Type B pancreatic cell (in vitro differentiated cells): ENCODE measurements at regions not wholly inside any gene's neighbourhood (a gene's known extent, or its start where the extent isn't known, plus 50 kb on each side); places are given as distances from the start of the nearest gene placed in this dataset.
"Not testable (repeated sequence)": the region's sequence is repeated elsewhere in the genome, so short reads cannot be mapped to it uniquely, and the experiment has no call there.

Experiments used
- DNase-seq: peaks from one replicate; pipeline ENCODE4 v3.0.0; 2021; ENCODE audit warnings: mixed read lengths; ENCODE audit not compliant: unreplicated experiment; ENCODE audit errors: extremely low spot score
- H3K27ac Mint-ChIP-seq: 2 replicates; pipeline ENCODE4 v1.8.0; 2021; ENCODE audit warnings: mild to moderate bottlenecking, mixed read lengths
- H3K27me3 Mint-ChIP-seq: 2 replicates; pipeline ENCODE4 v1.8.0; 2021; ENCODE audit warnings: mixed read lengths
- H3K36me3 Mint-ChIP-seq: 2 replicates; pipeline ENCODE4 v1.8.0; 2021; ENCODE audit warnings: mixed read lengths
- H3K4me1 Mint-ChIP-seq: one replicate; pipeline ENCODE4 v1.8.0; 2021; ENCODE audit warnings: mixed read lengths; ENCODE audit not compliant: unreplicated experiment
- H3K4me3 Mint-ChIP-seq: 2 replicates; pipeline ENCODE4 v1.8.0; 2021; ENCODE audit warnings: mild to moderate bottlenecking, mixed read lengths
- H3K9me3 Mint-ChIP-seq: 2 replicates; pipeline ENCODE4 v1.8.0; 2021; ENCODE audit warnings: mixed read lengths
- CTCF ChIP-seq: fragments of 200-600 bp; sonication (generic); conservative IDR thresholded peaks from 2 replicates; pipeline ENCODE4 v1.5.0; 2021; ENCODE audit warnings: antibody characterized with exemption, mild to moderate bottlenecking

DNA sequence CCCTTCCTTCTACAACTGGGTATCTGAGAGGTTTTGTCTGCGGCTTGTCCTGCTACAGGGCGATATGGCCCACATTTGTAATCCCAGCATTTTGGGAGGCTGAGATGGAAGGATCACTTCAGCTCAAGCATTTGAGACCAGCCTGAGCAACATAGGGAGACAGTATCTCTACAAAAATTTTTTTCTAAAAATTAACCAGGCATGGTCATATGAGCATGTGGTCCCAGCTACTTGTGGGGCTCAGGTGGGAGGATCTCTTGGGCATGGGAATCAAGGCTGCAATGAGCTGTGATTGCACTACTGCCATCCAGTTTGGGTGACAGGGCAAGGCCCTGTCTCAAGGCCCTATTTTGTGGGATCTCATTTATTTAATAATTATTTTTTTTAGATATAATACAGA is 420.6 kb upstream of the PABPC4L start:
- H3K27me3 Mint-ChIP-seq: no peaks in the 10 kb centered on the region
- no peak for DNase-seq
- TF ChIP-seq CTCF: no peak
- H3K27ac Mint-ChIP-seq: no peak overlapping the region
- peaks cover 3% of the 10 kb centered on the region for H3K9me3 Mint-ChIP-seq
- H3K36me3 Mint-ChIP-seq: no peaks in the 10 kb centered on the region
- H3K4me3 Mint-ChIP-seq: no peak overlapping the region
- peaks cover 16% of the 10 kb centered on the region for H3K4me1 Mint-ChIP-seq

DNA sequence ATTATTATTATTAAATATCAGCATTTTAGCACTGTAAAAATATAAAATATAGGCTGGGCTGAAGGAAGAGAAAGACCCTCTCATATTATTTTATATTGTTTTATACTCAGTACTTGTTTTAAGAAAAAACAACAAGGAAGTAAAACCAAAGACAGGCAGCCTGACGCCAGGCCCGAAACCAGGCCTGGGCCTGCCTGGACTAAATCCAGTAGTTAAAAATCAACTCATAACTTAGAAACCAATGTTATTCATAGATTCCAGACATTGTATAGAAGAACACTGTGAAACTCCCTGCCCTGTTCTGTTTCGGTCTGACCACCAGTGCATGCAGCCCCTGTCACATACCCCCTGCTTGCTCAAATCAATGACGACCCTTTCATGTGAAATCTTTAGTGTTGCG is 420.1 kb upstream of the PABPC4L start:
- not testable (repeated sequence) for H3K4me3 Mint-ChIP-seq, H3K36me3 Mint-ChIP-seq, H3K27me3 Mint-ChIP-seq, DNase-seq, H3K27ac Mint-ChIP-seq, H3K9me3 Mint-ChIP-seq
- H3K4me1 Mint-ChIP-seq: peaks cover 16% of the 10 kb centered on the region

DNA sequence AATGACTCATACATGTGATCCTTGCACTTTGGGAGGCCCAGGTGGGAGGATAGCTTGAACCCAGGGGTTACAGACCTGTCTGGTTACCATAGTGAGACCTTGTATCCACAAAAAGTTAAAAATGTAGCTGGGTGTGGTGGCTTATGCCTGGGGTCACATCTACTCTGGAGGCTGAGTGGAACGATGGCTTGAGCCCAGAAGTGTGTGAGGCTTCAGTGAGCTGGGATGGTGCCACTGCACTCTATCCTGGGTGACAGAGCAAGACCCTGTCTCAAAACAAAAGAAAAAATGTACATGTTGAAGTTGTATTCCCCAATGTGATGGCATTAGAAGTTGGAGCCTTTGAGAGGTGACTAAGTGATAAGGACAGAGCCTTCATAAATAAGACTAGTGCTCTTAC is 409.4 kb upstream of the PABPC4L start:
- no peak for TF ChIP-seq CTCF

DNA sequence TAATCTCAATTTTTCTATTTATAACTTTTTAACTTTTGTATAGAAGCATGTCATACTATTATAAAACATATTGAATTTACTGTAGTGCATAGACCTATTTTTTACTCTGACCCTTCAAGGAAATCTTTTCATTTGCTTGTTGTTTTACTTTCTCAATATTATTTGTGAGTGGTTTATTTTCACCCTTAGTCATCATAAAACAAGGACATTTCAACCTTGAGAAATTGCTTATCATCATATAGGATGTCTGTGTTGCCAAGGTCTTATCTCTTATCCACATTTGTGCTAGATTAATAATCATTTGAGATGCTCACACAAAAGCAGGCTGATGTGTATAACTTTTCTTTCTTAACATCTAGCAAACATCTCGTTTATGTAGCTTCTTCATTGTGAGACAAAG is 408.6 kb upstream of the PABPC4L start:
- no peaks in the 10 kb centered on the region for H3K4me1 Mint-ChIP-seq
- H3K4me3 Mint-ChIP-seq: no peak overlapping the region
- H3K36me3 Mint-ChIP-seq: no peaks in the 10 kb centered on the region
- H3K9me3 Mint-ChIP-seq: no peaks in the 10 kb centered on the region
- H3K27me3 Mint-ChIP-seq: no peaks in the 10 kb centered on the region
- no peak overlapping the region for H3K27ac Mint-ChIP-seq
- DNase-seq: no peak
- no peak for TF ChIP-seq CTCF

More for the DNA sequence above, 409.4 kb upstream of the PABPC4L start:
- Mint-ChIP-seq H3K27ac (no peak overlapping the region), H3K27me3 (no peaks in the 10 kb centered on the region), H3K9me3 (no peaks in the 10 kb centered on the region), H3K4me1 (no peaks in the 10 kb centered on the region), H3K36me3 (no peaks in the 10 kb centered on the region), H3K4me3 (no peak overlapping the region)
- DNase-seq: no peak

DNA sequence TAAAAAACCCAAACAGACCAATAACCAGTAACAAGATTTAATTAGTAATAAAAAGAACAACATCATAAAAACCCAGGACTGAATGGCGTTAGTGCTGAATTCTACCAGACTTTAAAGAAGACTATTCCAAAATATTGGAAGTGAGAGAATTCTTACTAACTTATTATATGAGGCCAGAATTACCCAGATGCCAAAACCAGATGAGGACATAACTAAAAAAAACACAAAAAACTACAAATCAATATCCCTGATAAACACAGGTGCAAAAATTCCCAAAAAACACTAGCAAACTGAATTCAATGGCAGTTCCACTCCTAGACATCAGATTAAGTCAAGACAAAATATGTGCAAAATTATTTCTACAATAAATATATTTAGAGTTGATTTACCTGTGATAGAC is 400.1 kb upstream of the PABPC4L start:
- DNase-seq: no peak
- no peak overlapping the region for H3K4me3 Mint-ChIP-seq
- no peak overlapping the region for H3K27ac Mint-ChIP-seq
- no peaks in the 10 kb centered on the region for H3K36me3 Mint-ChIP-seq
- TF ChIP-seq CTCF: no peak
- H3K4me1 Mint-ChIP-seq: no peaks in the 10 kb centered on the region
- H3K9me3 Mint-ChIP-seq: peaks cover 4% of the 10 kb centered on the region
- H3K27me3 Mint-ChIP-seq: no peaks in the 10 kb centered on the region

GRCh38 chr4:134591326-134591725 is 389.7 kb upstream of the PABPC4L start:
- Mint-ChIP-seq H3K4me3 (no peak overlapping the region), H3K36me3 (no peaks in the 10 kb centered on the region), H3K9me3 (no peaks in the 10 kb centered on the region), H3K27me3 (peaks cover 3% of the 10 kb centered on the region), H3K4me1 (peaks cover 2% of the 10 kb centered on the region), H3K27ac (no peak overlapping the region)
- DNase-seq: no peak
- no peak for TF ChIP-seq CTCF
